Activated CD4-positive, alpha-beta T cell treated with anti-CD3 and anti-CD28 coated beads for 1 hour (primary cell): ENCODE measurements at regions not wholly inside any gene's neighbourhood (a gene's known extent, or its start where the extent isn't known, plus 50 kb on each side); places are given as distances from the start of the nearest gene placed in this dataset.
"Not testable (repeated sequence)": the region's sequence is repeated elsewhere in the genome, so short reads cannot be mapped to it uniquely, and the experiment has no call there.

Experiments
- DNase-seq: peaks from one replicate; pipeline ENCODE4 v3.0.0-alpha.2; 2020

- no peak for DNase-seq
These were observed 552.5 kb upstream of the SALL3 start for GRCh38 chr18:78427081-78427480.

- no peak for DNase-seq
These were observed 550.2 kb upstream of the SALL3 start for GRCh38 chr18:78429127-78430108.

GRCh38 chr18:78430131-78430758 lies 549.4 kb upstream of the SALL3 start:
- no peak for DNase-seq

DNA sequence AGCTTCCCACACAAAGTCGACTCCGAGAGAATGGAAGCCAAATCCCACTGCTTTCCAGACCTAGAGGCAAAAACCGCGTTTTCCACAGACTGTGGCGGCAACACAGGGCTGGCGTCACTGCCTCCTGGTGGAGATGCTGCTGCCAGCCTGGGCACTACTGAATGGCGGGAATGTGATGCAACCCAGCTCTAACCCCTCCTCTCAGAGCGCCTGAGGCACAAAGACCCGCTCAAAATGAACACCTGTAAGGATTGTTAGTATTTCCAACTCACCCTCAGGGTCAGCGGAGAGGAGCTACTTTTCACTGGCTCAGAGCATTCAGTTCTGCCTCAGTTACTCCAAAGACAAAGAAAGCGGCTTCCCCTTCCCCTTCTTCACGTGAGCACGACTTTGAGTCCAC lies 548.0 kb upstream of the SALL3 start:
- DNase-seq: no peak

- DNase-seq: no peak
These were observed 546.1 kb upstream of the SALL3 start for GRCh38 chr18:78433562-78433961.

GRCh38 chr18:78436110-78436509 lies 543.5 kb upstream of the SALL3 start:
- no peak for DNase-seq

- not testable (repeated sequence) for DNase-seq
These were observed 541.4 kb upstream of the SALL3 start for GRCh38 chr18:78438235-78438634.

DNA sequence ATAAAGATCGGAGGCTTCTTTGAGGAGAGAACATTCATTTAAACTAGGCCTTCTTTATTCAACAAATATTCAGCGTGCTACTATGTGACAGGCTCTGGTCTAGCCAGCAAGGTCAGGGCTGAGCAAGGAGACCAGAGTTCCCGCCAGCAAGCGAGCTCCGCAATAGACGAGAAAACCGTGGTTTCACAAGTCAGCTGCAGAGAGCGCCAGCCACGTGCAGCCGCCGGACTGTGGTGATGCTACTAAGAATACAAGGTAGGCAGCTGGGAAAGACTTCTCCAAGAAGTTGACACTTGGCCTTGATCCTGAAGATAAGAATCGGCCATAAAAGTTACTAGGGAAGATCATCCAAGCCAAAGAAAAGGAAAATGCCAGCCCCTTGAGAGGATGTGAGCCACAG lies 533.7 kb upstream of the SALL3 start:
- no peak for DNase-seq

DNA sequence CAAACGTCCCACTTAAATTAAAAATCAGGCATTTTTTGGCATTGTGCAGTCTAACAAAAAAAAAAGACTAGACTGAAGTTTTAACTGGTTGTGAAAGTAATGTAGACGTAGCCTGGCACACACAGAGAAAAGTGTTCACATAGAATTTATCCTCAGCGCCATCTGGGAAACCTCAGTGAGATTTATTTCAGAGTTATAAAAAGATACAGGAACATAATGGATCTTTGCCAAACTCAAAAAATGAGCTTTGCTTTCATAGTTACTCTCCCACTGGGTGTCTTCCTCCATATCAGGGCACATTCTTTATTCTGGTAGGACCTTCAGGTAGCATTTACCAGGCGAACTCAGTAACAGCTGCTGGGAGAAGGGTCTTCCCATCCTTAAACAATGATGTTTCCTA lies 532.4 kb upstream of the SALL3 start:
- DNase-seq: no peak

DNA sequence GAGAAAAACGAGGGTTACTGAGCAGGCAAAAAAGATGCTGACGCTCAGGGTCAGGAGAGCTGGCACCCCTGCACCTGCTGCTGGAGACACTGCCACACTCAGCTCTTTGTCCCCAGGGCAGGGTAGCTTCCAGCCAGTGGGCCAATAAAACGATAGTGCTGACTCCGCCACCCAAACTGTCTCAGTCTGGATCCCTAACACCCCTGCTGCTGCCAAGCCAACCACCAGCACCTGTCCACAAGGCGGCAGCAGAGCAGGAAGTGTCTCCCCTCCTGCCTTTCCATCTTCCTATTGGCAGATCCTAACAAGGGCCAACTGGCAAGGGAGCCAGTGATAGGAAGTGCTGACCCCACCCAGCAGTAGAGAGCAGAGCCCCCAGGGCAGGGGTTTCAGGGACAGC lies 531.5 kb upstream of the SALL3 start:
- no peak for DNase-seq

GRCh38 chr18:78448591-78448990 lies 531.0 kb upstream of the SALL3 start:
- DNase-seq: no peak

DNA sequence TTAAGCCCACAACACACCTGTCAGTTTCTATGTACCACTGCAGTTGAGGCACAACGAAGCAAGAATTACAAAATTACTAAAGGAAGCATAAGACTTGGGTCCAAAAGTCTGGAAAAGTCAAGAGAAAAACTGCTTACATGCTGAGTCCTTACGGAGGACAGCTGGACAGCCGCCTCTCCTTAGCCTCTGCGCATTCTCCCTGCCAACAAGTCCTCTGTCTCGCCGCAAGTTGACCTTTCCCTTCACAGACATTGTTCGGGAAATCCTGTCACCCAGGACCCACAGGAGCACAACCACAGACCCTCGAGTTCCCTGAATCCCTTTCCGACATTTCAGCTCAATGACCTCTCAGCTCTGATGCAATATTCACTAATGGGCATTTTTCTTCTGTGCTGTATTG lies 525.4 kb upstream of the SALL3 start:
- no peak for DNase-seq

DNA sequence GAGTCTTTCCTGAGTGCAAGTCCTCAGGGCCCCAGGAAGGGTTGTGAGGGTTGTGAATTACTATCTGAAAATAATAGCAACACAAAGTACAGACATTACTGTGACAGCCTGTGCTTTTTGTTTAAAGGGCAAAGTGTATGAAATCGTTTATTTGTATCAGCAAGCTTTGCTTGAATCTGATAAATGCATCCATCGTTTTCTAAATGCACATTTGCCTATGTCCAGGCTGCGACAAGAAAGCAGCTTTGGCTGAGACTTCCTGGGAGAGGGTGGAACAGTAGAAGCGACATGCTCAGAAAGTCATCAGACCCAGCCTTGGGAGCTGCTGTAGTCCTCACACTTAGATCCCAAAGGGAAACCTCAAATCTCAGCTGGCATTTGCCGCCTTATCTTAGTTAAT lies 524.2 kb upstream of the SALL3 start:
- no peak for DNase-seq

- DNase-seq: no peak
These were observed 522.6 kb upstream of the SALL3 start for GRCh38 chr18:78457011-78457410.

DNA sequence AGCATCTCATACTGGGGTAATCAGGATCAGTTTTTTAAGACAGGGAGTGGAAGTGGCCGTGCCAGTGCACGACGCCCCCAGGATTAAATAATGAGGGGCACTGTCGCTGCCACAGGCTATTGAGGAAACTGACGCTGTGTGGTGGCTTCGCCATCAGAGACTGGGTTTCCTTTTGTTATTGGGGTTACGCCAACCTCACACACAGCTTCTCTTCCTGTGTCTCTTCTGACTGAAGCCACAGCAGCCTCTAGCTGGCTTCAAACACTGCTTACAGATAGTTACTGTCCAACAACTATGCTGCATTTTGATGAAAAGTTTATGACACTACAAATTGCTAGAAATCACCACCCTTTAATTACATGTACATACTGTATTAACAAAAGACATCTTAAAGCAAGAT lies 521.9 kb upstream of the SALL3 start:
- DNase-seq: no peak

DNA sequence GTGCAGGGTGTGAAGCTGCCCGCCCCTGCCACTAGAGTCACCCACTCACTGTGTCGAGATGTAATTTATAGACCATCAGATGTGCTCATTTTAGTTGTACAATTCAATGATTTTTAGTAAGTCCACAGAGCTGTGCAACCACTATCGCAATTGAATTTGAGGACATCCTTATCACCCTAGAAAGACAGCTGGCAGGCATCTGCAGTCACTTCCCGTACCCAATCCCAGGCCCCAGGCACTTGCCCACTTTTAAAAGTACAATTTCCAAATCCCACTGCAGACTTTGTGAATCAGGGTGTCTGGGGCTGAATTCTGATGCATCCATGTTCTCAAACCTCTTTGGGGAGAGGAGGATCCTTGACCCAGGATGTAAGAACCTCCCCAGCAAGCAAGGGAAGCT lies 521.3 kb upstream of the SALL3 start:
- no peak for DNase-seq

GRCh38 chr18:78459668-78460067 lies 520.0 kb upstream of the SALL3 start:
- no peak for DNase-seq

DNA sequence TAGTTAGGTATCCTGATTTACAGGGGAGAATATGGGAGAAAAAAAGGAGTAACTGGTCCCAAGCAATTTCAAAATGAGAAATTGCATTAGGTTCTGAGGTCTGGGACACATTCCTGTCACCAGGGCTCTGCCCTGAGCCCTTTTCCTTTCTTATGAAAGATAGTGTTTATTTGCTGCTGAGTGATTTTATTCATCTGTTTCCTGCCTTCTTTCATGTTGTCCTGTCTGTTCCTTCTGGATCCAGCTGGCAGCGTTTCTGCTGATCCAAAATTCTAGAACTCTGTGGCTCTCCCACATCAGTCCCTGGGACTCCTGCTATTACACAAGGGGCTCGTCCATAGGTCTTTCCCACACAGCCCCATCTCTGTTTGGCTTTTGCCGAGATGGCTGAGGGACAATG lies 519.1 kb upstream of the SALL3 start:
- DNase-seq: no peak

GRCh38 chr18:78473563-78473962 lies 506.1 kb upstream of the SALL3 start:
- no peak for DNase-seq

- DNase-seq: no peak
These were observed 501.8 kb upstream of the SALL3 start for GRCh38 chr18:78477840-78478239.

- no peak for DNase-seq
These were observed 500.2 kb upstream of the SALL3 start for GRCh38 chr18:78479443-78479842.

DNA sequence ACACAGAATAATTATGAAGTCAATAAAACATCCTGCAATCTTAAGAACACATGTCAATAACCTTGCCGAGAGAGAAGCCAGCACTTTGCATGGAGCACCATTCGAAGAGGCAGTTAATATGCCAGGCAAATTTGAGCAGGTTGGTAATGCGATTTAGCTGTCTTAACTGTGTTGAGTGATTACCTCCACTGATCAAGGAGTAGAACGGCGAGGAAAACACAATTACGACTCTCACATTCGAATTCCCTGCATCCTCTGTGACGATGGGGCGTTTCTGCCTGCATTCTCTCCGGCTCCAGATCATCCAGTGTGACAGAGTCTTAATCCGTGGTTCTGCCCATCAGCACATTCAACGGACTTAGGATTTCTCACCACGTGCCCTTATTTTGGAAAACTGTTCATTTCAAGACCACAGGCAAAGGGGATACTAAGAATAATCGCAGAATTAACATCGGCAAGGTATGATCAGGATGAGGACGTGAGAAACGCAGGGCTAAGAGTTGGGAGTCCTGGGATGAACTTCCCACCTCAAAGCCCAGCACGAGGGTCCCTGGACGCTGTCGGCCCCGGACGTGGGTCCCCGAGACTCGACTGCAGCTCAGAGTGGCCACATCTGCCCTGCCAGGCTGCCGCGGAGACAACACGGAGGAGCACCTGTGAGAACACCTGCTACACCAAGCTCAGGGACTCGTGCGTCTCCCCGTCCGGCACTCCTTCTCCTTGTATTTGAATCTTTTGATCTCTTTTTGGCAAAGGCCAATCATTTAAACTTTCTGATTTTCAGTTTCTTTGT lies 499.2 kb upstream of the SALL3 start:
- DNase-seq: no peak

DNA sequence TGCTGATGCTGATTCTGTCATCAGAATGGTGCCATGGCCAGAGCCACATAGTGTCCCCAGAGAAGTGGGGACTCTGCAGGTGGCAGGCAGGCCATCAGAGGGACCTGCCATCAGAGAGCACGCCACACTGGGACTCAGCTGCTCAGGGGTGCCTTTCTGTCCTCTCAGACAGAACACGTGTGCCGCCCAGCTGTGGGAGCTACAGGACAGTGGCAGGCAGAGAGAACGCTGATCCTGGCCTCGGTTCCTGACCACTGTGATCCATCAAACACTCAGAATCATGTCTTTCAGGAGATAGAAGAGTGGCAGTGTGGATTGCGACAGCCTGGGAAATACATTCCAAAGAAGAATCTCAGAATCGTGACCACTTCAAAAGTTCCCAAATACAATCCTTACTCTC lies 497.2 kb upstream of the SALL3 start:
- no peak for DNase-seq

GRCh38 chr18:78487649-78488048 lies 492.0 kb upstream of the SALL3 start:
- DNase-seq: no peak
